ENCODE measurements at regions not wholly inside any gene's neighbourhood (a gene's known extent, or its start where the extent isn't known, plus 50 kb on each side); places are given as distances from the start of the nearest gene placed in this dataset.
"Not testable (repeated sequence)": the region's sequence is repeated elsewhere in the genome, so short reads cannot be mapped to it uniquely, and the experiment has no call there.

DNA sequence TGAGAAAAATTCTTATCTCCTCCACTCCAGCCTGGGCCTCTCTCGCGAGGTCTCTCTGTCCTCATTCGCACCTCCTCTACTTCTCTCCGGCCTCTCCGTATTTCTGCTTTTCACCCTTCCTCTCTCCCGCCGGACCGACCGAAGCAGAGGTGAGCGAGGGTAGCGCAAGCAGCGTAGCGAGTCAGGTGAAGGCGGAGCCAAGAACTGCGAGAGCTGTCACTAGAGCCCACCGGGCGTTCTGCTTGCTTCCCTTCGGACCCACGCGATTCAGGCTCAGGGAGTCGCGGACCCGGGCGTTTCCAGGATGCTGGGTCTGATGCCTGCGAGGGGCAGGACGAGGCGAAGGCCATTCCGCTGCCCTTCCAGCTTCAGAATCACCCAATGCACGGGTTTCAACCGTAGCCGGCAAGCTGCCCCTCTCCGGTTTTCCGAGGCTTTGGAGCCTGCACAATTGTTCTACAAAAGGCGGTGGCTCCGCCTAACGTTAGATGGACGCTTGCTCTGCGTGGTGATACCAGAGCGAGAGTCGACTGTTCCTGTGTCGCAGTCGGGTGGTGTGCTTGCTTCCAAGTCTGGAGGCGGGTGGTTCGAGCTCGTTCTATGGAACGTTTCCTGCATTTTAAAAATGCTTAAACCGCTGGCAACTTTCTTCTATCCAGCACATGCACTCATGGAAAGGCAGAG, 310.2 kb downstream of the FAM72C start:
- Mint-ChIP-seq H3K36me3 (ENCODE audit: low read depth) (peaks cover 1% of the 10 kb centered on the region), H3K9me3 (peaks cover under 1% of the 10 kb centered on the region), H3K4me1 (ENCODE audit: low read depth) (no peaks in the 10 kb centered on the region), H3K27me3 (ENCODE audit: low read depth) (peaks cover 65% of the 10 kb centered on the region), H3K27ac (no peak overlapping the region), H3K4me3 (peak overlapping the region; percentile 35)

DNA sequence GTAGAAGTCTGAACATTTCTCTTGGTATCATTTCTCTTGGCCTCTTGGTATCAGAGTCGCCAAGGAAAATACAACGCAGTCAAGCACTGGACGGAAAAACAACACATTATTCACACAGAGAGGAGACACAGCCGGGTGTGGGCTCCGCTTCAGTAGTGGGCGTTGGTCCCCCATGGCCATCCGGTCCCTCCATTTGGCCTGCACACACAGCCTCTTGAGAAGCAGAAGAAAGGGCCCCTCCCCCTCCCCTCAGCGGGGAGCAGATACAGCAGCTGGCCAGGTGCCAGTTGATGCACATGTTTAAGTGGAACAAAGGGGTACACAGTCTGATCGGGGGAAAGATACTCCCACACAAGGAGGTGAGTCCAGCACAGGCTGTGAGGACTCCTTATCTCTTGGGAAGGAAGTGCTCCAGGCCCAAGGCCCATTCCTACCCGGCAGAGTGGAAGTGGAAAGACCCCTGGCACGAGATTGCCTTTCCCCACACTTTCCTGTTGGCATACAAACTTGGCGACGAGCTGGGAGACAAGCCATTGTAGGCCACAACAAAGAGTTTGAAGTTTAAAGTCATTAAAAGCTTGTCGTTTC, 311.3 kb downstream of the FAM72C start:
- Mint-ChIP-seq H3K36me3 (ENCODE audit: low read depth) (peaks cover 1% of the 10 kb centered on the region), H3K27me3 (ENCODE audit: low read depth) (peaks cover 72% of the 10 kb centered on the region), H3K4me1 (ENCODE audit: low read depth) (no peaks in the 10 kb centered on the region), H3K9me3 (peaks cover 4% of the 10 kb centered on the region), H3K27ac (no peak overlapping the region), H3K4me3 (no peak overlapping the region)

DNA sequence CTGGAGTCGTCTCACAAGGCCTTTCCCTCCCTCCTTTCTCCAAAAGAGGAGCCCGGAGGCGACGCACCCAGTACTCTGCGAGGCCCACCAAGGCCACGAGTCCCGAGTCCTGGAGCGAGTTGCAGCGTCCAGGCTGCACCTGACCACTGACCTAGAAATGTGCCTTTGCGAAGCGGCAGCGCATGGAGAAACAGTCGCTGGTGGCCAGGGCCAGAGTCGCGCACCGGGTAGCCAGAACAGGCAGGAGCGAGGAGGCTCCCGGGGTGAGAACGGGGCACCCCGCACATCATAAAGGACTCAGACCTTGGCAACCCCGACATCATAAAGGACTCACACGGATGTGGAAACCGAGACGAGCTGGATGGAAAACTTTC, 318.4 kb downstream of the FAM72C start:
- Mint-ChIP-seq H3K27me3 (ENCODE audit: low read depth) (peaks cover 71% of the 10 kb centered on the region), H3K9me3 (peaks cover 23% of the 10 kb centered on the region)

DNA sequence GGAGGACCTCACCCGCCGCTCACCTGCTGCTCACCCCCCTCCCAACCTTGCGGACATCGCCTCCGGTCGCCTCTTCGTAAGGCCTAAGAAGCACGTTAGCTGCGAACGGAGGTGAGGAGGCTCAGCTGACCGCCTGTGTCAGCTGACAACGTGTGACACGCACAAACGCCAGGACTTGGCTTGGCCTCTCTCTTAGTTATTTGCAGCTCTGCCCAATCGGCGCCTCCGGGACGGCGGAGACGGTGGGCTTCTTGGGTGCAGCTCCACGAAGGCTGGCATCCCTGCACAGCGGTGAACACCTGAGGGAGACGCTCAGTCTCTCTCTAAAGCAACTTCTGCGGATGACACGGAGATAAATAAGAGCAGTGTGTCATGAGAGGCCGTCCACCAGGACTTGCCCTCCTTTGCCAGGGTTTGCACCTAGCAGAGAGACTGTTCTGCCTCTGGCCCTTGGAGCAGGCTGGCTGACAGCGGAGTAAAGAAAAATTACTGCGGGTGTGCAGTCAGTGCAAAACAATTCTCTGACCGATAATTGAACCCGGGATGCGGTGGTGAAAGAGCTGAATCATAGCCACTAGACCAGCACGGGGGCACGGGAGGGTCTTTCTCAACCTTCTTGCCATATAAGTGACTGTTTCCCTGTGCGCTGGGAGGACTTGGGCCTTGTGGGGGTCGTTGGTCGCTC, 318.9 kb downstream of the FAM72C start:
- no peak overlapping the region for H3K4me3 Mint-ChIP-seq
- no peak overlapping the region for H3K27ac Mint-ChIP-seq
- H3K4me1 Mint-ChIP-seq (ENCODE audit: low read depth): no peaks in the 10 kb centered on the region
- peaks cover 4% of the 10 kb centered on the region for H3K36me3 Mint-ChIP-seq (ENCODE audit: low read depth)
- peaks cover 23% of the 10 kb centered on the region for H3K9me3 Mint-ChIP-seq
- H3K27me3 Mint-ChIP-seq (ENCODE audit: low read depth): peaks cover 73% of the 10 kb centered on the region

More for the DNA sequence above, 318.4 kb downstream of the FAM72C start:
- Mint-ChIP-seq H3K36me3 (ENCODE audit: low read depth) (peaks cover 4% of the 10 kb centered on the region), H3K4me3 (no peak overlapping the region), H3K4me1 (ENCODE audit: low read depth) (no peaks in the 10 kb centered on the region), H3K27ac (no peak overlapping the region)

DNA sequence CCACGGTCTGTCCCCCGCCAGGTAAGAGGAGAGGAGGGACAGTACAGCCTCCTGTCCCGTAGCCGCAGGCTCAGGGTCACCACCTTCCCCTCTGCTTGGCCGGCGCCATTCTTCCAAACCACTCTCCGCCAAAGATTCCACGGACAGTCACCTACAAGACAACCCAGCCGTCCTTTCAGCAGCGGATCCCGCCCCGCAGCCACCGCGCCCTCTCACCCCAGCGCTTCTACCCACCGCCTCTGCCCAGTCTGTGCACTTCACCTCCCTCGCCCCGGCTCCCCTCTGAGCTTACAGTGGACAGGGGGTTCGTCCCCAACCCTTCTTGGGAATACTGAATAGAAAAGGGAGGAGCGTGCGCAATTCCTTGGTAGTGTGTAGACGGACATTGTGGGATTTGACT, 319.6 kb downstream of the FAM72C start:
- H3K36me3 Mint-ChIP-seq (ENCODE audit: low read depth): peaks cover 4% of the 10 kb centered on the region
- H3K27me3 Mint-ChIP-seq (ENCODE audit: low read depth): peaks cover 74% of the 10 kb centered on the region
- peaks cover 23% of the 10 kb centered on the region for H3K9me3 Mint-ChIP-seq
- no peak overlapping the region for H3K27ac Mint-ChIP-seq
- no peak overlapping the region for H3K4me3 Mint-ChIP-seq
- H3K4me1 Mint-ChIP-seq (ENCODE audit: low read depth): no peaks in the 10 kb centered on the region

DNA sequence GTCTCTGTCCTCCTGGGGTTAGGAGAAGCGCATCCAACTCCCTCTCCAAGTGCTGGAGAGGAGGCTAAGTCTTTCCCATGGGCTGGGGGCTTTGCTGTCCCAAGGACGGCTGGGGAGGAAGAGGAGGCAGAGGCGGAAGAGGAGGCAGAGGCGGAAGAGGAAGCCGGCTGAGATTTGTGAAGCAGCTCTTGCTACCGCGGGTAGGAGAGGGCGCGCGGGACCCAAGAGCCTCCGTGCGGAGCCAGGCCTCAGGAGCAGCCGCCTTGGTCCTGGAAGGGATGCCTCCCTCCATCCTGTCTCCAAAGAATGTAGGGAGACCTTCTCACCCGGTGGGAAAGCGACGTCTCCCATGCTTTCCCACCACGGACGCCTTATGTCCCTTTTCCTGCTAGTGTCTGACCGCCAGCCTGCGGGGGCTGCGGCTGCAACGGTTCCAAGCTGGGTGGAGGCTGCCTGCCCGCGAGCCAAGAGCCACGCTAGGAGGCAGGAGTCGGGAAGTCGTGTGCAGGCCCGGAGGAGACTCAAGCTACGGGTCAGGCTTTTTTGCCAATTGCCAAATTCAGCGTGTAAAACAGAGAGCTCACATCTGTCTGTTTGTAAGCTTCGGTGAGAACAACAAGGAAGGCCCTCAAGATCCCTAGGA, 320.3 kb downstream of the FAM72C start:
- Mint-ChIP-seq H3K36me3 (ENCODE audit: low read depth) (peaks cover 4% of the 10 kb centered on the region), H3K4me3 (no peak overlapping the region), H3K4me1 (ENCODE audit: low read depth) (no peaks in the 10 kb centered on the region), H3K9me3 (peaks cover 22% of the 10 kb centered on the region), H3K27ac (no peak overlapping the region), H3K27me3 (ENCODE audit: low read depth) (peaks cover 73% of the 10 kb centered on the region)

DNA sequence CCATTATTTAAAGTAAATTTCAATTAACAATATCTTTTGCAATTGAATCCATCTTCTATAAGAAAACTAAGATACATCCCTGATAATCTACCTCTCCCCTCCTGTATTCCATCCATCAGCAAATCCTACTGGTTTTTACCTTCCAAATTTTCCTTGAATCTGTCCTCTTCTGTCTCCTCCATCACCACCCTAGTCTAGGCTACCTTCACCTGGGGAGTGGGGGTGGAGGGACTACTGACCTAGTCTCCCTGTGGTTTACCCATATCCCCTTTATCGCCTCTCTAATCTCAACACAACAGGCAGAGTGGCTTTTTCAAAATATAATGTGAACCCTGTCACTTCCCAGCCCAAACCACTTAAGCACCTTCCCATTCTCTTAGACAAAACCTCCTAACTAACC, 327.8 kb downstream of the FAM72C start:
- H3K4me3 Mint-ChIP-seq; H3K27ac Mint-ChIP-seq; H3K4me1 Mint-ChIP-seq (ENCODE audit: low read depth); H3K36me3 Mint-ChIP-seq (ENCODE audit: low read depth); H3K9me3 Mint-ChIP-seq: not testable (repeated sequence)
- peaks cover 50% of the 10 kb centered on the region for H3K27me3 Mint-ChIP-seq (ENCODE audit: low read depth)

DNA sequence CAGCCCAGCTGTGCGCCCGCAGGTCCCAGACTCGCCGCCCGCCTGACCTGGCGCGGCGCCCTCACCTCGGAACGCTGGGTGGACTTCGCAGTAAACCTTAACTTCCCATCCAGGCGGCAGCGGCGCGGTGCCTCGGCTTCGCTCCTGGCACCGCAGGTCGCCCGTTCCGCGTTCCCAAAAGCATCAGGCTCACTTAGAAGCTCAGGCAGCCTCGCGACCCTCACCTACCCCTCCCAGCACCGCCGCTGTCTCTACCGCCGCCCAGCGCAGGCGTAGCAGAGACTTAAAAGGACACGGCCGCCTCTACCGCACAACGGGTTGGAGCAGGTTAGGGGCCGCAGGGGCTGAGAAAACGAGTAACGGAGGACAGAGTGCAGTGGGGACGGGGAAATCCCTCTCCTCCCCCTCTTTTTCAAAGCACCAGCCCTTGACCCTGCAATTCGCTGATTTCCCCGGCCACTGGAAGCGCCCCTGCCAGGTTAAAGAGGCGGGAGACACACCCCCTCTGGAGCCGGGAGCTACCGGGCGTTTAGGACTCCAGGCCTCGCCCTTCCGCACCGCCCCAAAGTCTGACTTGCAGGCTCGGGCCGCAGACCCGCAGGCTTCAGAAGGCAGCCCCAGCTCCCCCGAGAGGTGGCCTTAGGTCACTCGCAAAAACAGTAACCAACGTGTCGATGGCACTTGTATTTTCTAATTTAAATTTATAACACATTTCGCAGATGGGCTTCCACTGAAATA, 328.5 kb downstream of the FAM72C start:
- no peak overlapping the region for H3K4me3 Mint-ChIP-seq
- H3K9me3 Mint-ChIP-seq: peaks cover 5% of the 10 kb centered on the region
- no peaks in the 10 kb centered on the region for H3K4me1 Mint-ChIP-seq (ENCODE audit: low read depth)
- peaks cover 45% of the 10 kb centered on the region for H3K27me3 Mint-ChIP-seq (ENCODE audit: low read depth)
- H3K36me3 Mint-ChIP-seq (ENCODE audit: low read depth): no peaks in the 10 kb centered on the region
- H3K27ac Mint-ChIP-seq: no peak overlapping the region

DNA sequence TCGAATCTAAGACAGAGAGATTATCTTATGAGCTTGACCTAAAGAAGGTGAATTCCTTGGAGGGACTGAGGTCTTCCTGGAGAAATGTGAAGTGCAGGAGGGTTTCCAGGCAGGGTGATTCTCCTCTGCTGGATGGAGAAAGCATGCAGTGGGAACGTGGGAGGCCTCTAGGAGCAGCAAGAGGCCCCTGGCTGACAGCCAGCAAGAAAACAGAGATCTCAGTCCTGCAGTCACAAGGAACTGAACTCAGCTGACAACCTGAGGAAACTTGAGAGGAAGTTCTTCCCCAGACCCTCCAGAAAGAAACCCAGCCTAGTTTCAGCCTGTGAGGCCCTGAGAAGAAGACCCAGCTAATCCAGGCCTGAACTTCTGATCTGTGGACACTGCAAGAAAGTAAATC, 345.9 kb downstream of the FAM72C start:
- Mint-ChIP-seq H3K27me3 (ENCODE audit: low read depth) (no peaks in the 10 kb centered on the region), H3K36me3 (ENCODE audit: low read depth) (no peaks in the 10 kb centered on the region), H3K9me3 (no peaks in the 10 kb centered on the region), H3K4me3 (no peak overlapping the region), H3K4me1 (ENCODE audit: low read depth) (no peaks in the 10 kb centered on the region), H3K27ac (no peak overlapping the region)

DNA sequence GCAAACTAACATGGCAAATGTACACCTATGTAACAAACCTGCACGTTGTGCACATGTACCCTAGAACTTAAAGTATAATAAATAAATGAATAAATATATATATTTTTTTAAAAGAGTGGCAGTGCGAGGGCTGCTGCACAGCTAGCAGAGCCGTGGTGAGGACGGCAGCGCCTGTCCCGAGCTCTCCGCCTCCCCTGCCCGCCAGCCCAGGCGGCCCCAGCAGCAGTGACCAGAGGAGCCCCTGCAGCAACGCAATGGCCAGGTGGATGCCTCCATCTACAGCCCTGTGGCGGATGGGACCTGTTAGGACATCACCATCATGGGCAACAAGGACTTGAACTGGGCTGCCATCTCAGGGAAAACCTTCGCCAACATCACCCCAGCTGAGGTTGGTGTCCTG, 351.9 kb downstream of the FAM72C start:
- H3K27me3 Mint-ChIP-seq (ENCODE audit: low read depth): no peaks in the 10 kb centered on the region
- no peaks in the 10 kb centered on the region for H3K36me3 Mint-ChIP-seq (ENCODE audit: low read depth)
- H3K9me3 Mint-ChIP-seq: no peaks in the 10 kb centered on the region
- H3K27ac Mint-ChIP-seq: no peak overlapping the region
- H3K4me3 Mint-ChIP-seq: no peak overlapping the region
- no peaks in the 10 kb centered on the region for H3K4me1 Mint-ChIP-seq (ENCODE audit: low read depth)

DNA sequence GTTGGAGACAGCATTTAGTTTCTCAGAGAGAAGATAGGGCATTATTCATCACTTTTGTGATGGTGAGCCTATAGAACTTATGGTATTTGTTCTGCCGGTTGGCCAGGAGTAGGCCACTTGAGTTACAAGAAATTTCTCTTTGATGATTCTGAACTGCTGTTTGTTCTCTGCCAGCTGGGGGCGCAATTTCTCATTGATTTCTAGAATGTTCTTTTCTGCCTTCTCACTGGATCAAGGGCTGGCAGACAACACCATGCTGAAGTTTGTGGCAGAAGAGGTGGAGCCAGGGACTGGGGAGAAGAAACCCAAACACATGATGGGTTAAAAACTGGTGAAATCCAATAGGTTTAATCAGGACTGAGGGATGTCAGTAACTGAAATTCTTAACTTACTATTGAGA, 360.6 kb downstream of the FAM72C start:
- Mint-ChIP-seq H3K27me3 (ENCODE audit: low read depth) (no peaks in the 10 kb centered on the region), H3K27ac (no peak overlapping the region), H3K9me3 (no peaks in the 10 kb centered on the region), H3K36me3 (ENCODE audit: low read depth) (no peaks in the 10 kb centered on the region), H3K4me1 (ENCODE audit: low read depth) (no peaks in the 10 kb centered on the region), H3K4me3 (no peak overlapping the region)

DNA sequence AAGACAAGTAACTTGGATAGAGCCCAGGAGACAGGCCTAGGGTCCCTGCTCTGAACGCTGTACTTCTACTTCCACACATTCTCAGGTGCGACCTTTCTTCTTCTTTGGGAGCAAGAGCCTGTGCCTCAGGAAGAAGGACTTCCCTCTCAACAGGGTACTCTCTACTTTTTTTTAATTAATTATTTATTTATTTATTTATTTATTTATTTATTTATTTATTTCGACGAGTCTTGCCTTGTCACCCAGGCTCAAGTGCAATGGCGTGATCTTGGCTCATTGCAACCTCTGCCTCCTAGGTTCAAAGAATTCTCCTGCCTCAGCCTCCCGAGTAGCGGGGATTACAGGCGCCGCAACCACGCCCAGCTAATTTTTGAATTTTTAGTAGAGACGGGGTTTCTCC, 361.6 kb downstream of the FAM72C start:
- Mint-ChIP-seq H3K4me1 (ENCODE audit: low read depth) (no peaks in the 10 kb centered on the region), H3K27ac (no peak overlapping the region), H3K36me3 (ENCODE audit: low read depth) (no peaks in the 10 kb centered on the region), H3K4me3 (no peak overlapping the region), H3K27me3 (ENCODE audit: low read depth) (no peaks in the 10 kb centered on the region), H3K9me3 (no peaks in the 10 kb centered on the region)

DNA sequence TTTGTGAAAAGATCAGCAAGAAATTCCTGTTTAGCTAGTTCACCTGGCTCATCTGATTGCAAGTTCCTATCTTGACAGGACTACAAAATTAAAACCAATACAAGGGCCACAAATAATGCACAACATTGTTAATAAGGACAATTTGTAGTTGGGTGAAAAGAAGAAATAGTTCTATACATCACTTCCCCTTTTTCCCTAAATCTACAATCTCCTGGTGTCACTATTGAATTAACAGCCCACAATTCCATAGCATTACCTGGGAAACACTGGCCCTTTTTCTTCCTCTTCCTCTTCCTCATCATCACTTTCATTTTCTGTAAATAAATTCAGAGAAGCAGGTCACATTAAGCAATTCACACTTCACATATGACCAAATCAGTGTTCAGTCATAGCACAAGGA, 366.9 kb downstream of the FAM72C start:
- Mint-ChIP-seq H3K27ac (no peak overlapping the region), H3K9me3 (no peaks in the 10 kb centered on the region), H3K27me3 (ENCODE audit: low read depth) (no peaks in the 10 kb centered on the region), H3K36me3 (ENCODE audit: low read depth) (no peaks in the 10 kb centered on the region), H3K4me1 (ENCODE audit: low read depth) (no peaks in the 10 kb centered on the region), H3K4me3 (no peak overlapping the region)

DNA sequence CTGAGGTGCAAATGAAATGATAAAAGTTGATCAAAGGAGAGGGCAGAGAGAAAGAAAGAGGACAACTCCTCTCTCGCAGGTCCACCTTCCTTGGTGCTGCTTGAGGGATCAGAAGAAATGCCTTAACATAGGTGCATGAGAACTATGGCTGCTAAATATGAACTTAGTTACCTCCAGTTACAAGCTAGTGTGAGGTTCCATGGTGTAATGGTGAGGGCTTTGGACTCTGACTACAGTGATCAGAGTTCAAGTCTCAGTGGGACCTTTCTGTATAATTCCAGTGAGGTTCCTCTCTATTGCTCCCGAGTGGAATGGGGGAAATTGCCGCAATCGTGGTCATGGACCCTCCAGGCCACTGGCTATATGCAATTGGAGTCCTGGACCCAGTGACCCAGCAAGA, 387.3 kb downstream of the FAM72C start:
- Mint-ChIP-seq H3K4me3 (no peak overlapping the region), H3K27ac (no peak overlapping the region), H3K9me3 (no peaks in the 10 kb centered on the region), H3K4me1 (ENCODE audit: low read depth) (no peaks in the 10 kb centered on the region), H3K36me3 (ENCODE audit: low read depth) (no peaks in the 10 kb centered on the region), H3K27me3 (ENCODE audit: low read depth) (no peaks in the 10 kb centered on the region)
